ENCODE measurements at regions not wholly inside any gene's neighbourhood (a gene's known extent, or its start where the extent isn't known, plus 50 kb on each side); places are given as distances from the start of the nearest gene placed in this dataset.

GRCh38 chr3:68172039-68172438 is 517.6 kb upstream of the SUCLG2 start:
- no peak for DNase-seq (ENCODE audit: low read depth in 2 of 2, low spot score in 1 of 2)

GRCh38 chr3:68163968-68164367 is 509.6 kb upstream of the SUCLG2 start:
- no peak for DNase-seq (ENCODE audit: low read depth in 2 of 2, low spot score in 1 of 2)

GRCh38 chr3:68163062-68163461 is 508.6 kb upstream of the SUCLG2 start:
- DNase-seq (ENCODE audit: low read depth in 2 of 2, low spot score in 1 of 2), result no peak

GRCh38 chr3:68162644-68163043 is 508.2 kb upstream of the SUCLG2 start:
- no peak for DNase-seq (ENCODE audit: low read depth in 2 of 2, low spot score in 1 of 2)

GRCh38 chr3:68151359-68151758 is 496.9 kb upstream of the SUCLG2 start:
- DNase-seq (ENCODE audit: low read depth in 2 of 2, low spot score in 1 of 2), result no peak

GRCh38 chr3:68148447-68148846 is 494.0 kb upstream of the SUCLG2 start:
- no peak for DNase-seq (ENCODE audit: low read depth in 2 of 2, low spot score in 1 of 2)

GRCh38 chr3:68142441-68142840 is 488.0 kb upstream of the SUCLG2 start:
- DNase-seq (ENCODE audit: low read depth in 2 of 2, low spot score in 1 of 2), result no peak

GRCh38 chr3:68139897-68140296 is 485.5 kb upstream of the SUCLG2 start:
- DNase-seq (ENCODE audit: low read depth in 2 of 2, low spot score in 1 of 2), result no peak

GRCh38 chr3:68136411-68136810 is 482.0 kb upstream of the SUCLG2 start:
- no peak for DNase-seq (ENCODE audit: low read depth in 2 of 2, low spot score in 1 of 2)

- DNase-seq (ENCODE audit: low read depth in 2 of 2, low spot score in 1 of 2), result no peak
Observed at GRCh38 chr3:68135067-68135466, 480.7 kb upstream of the SUCLG2 start.

- DNase-seq (ENCODE audit: low read depth in 2 of 2, low spot score in 1 of 2), result no peak
Observed at GRCh38 chr3:68129065-68129464, 474.7 kb upstream of the SUCLG2 start.

GRCh38 chr3:68123231-68123630 is 468.8 kb upstream of the SUCLG2 start:
- DNase-seq (ENCODE audit: low read depth in 2 of 2, low spot score in 1 of 2), result no peak

- DNase-seq (ENCODE audit: low read depth in 2 of 2, low spot score in 1 of 2), result no peak
Observed at GRCh38 chr3:68121287-68121686, 466.9 kb upstream of the SUCLG2 start.

- DNase-seq (ENCODE audit: low read depth in 2 of 2, low spot score in 1 of 2), result no peak
Observed at GRCh38 chr3:68116580-68116979, 462.2 kb upstream of the SUCLG2 start.

GRCh38 chr3:68103811-68104210 is 449.4 kb upstream of the SUCLG2 start:
- DNase-seq (ENCODE audit: low read depth in 2 of 2, low spot score in 1 of 2), result no peak

GRCh38 chr3:68090571-68090970 is 436.2 kb upstream of the SUCLG2 start:
- no peak for DNase-seq (ENCODE audit: low read depth in 2 of 2, low spot score in 1 of 2)

- DNase-seq (ENCODE audit: low read depth in 2 of 2, low spot score in 1 of 2), result no peak
Observed at GRCh38 chr3:68089572-68090011, 435.2 kb upstream of the SUCLG2 start.

- DNase-seq (ENCODE audit: low read depth in 2 of 2, low spot score in 1 of 2), result no peak
Observed at GRCh38 chr3:68088636-68089035, 434.2 kb upstream of the SUCLG2 start.

- peak in 1 of 2 donors; percentile 23 for DNase-seq (ENCODE audit: low read depth in 2 of 2, low spot score in 1 of 2)
Observed at GRCh38 chr3:68088216-68088615, 433.8 kb upstream of the SUCLG2 start.

GRCh38 chr3:68072062-68072461 is 417.6 kb upstream of the SUCLG2 start:
- DNase-seq (ENCODE audit: low read depth in 2 of 2, low spot score in 1 of 2), result no peak

- DNase-seq (ENCODE audit: low read depth in 2 of 2, low spot score in 1 of 2), result no peak
Observed at GRCh38 chr3:68070186-68070585, 415.8 kb upstream of the SUCLG2 start.

GRCh38 chr3:68067314-68067713 is 412.9 kb upstream of the SUCLG2 start:
- DNase-seq (ENCODE audit: low read depth in 2 of 2, low spot score in 1 of 2), result no peak

- no peak for DNase-seq (ENCODE audit: low read depth in 2 of 2, low spot score in 1 of 2)
Observed at GRCh38 chr3:68062926-68063325, 408.5 kb upstream of the SUCLG2 start.

- DNase-seq (ENCODE audit: low read depth in 2 of 2, low spot score in 1 of 2), result no peak
Observed at GRCh38 chr3:68060910-68061309, 406.5 kb upstream of the SUCLG2 start.

Measured in stimulated activated CD8-positive, alpha-beta memory T cell treated with anti-CD3 and anti-CD28 coated beads, Interleukin-4, amount 100 ng/mL, for 1 hour (primary cell).